ENCODE measurements at regions not wholly inside any gene's neighbourhood (a gene's known extent, or its start where the extent isn't known, plus 50 kb on each side); places are given as distances from the start of the nearest gene placed in this dataset.
"Not testable (repeated sequence)": the region's sequence is repeated elsewhere in the genome, so short reads cannot be mapped to it uniquely, and the experiment has no call there.

GRCh38 chr6:26720663-26721218, 61.2 kb upstream of the ZNF322 start:
- not testable (repeated sequence) for H3K4me3 ChIP-seq (ENCODE audit: low read depth, low read length); H3K36me3 ChIP-seq (ENCODE audit: insufficient read depth); H3K27ac ChIP-seq (ENCODE audit: low read depth); DNase-seq (ENCODE audit: extremely low spot score); H3K4me1 ChIP-seq (ENCODE audit: insufficient read depth)
- no CpG with 5 or more reads among the region's 25 CpGs for WGBS

- DNase-seq (ENCODE audit: extremely low spot score); H3K27ac ChIP-seq (ENCODE audit: low read depth); H3K36me3 ChIP-seq (ENCODE audit: insufficient read depth); H3K4me1 ChIP-seq (ENCODE audit: insufficient read depth); H3K4me3 ChIP-seq (ENCODE audit: low read depth, low read length): not testable (repeated sequence)
- no CpG with 5 or more reads among the region's 31 CpGs for WGBS
These were observed 70.6 kb upstream of the ZNF322 start for GRCh38 chr6:26730019-26730766.

DNA sequence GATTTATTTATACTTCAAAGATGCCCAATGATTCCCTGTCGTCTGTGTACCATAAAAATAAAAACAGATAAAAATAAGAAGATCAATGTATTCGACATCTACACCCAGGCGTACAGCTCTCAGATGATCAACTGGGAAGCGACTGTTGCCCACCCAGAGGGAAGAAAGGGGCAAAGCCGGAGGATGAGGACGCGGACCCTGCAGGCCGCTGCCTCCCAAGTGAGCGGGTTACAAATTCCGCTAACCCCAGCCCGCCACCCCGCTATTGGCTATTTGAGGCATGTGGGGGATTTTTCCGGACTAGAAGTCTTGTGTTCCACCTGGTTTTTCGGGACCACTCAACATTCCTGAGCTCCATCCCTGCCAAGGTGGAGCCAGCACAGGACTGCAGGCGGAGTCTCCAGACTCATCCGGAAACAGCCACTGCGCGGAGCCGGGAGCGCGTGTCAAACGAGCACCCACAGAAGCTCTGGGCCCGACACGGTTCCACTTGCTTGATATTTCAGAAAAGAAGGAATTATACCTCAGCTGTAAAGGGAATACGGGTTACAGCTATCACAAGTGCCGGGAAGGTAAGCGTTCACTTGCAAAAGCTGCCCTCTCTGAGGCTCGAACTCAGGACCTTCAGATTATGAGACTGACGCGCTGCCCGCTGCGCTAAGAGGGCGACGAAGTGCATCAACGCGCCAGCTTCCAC, 75.4 kb upstream of the ZNF322 start:
- not testable (repeated sequence) for DNase-seq (ENCODE audit: extremely low spot score); H3K27ac ChIP-seq (ENCODE audit: low read depth); H3K36me3 ChIP-seq (ENCODE audit: insufficient read depth); H3K4me3 ChIP-seq (ENCODE audit: low read depth, low read length); H3K4me1 ChIP-seq (ENCODE audit: insufficient read depth)
- no CpG with 5 or more reads among the region's 36 CpGs for WGBS

- DNase-seq (ENCODE audit: extremely low spot score): no peak
- H3K4me1 ChIP-seq (ENCODE audit: insufficient read depth): no peaks in the 10 kb centered on the region
- no peak overlapping the region for H3K27ac ChIP-seq (ENCODE audit: low read depth)
- H3K36me3 ChIP-seq (ENCODE audit: insufficient read depth): no peaks in the 10 kb centered on the region
- 83% methylated on average over 7 of the region's 7 CpGs for WGBS
- H3K4me3 ChIP-seq (ENCODE audit: low read depth, low read length): no peak overlapping the region
These were observed 80.3 kb upstream of the ZNF322 start for GRCh38 chr6:26739811-26740210.

DNA sequence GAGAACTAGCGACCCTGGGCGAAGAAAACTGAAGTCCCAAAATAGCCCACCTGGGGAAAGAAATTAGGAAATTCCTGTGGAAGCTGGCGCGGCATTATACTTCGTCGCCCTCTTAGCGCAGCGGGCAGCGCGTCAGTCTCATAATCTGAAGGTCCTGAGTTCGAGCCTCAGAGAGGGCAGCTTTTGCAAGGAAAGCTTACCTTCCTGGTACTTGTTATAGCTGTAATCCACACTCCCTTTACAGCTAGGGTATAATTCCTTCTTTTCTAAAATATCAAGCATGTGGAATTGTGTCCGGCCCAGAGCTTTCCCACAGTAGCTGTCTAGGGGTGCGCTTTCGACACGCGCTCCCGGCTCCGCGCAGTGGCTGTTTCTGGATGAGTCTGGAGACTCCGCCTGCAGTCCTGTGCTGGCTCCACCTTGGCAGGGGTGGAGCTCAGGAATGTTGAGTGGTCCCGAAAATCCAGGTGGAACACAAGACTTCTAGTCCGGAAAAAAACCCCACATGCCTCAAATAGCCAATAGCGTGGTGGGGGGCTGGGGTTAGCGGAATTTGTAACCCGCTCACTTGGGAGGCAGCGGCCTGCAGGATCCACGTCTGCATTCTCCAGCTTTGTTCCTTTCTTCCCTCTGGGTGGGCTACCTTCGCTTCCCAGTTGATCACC, 83.7 kb upstream of the ZNF322 start:
- no peak for DNase-seq (ENCODE audit: extremely low spot score)
- Histone ChIP-seq H3K36me3 (ENCODE audit: insufficient read depth) (no peaks in the 10 kb centered on the region), H3K4me1 (ENCODE audit: insufficient read depth) (no peaks in the 10 kb centered on the region), H3K4me3 (ENCODE audit: low read depth, low read length) (no peak overlapping the region), H3K27ac (ENCODE audit: low read depth) (no peak overlapping the region)
- 2% methylated on average over 28 of the region's 28 CpGs for WGBS

DNA sequence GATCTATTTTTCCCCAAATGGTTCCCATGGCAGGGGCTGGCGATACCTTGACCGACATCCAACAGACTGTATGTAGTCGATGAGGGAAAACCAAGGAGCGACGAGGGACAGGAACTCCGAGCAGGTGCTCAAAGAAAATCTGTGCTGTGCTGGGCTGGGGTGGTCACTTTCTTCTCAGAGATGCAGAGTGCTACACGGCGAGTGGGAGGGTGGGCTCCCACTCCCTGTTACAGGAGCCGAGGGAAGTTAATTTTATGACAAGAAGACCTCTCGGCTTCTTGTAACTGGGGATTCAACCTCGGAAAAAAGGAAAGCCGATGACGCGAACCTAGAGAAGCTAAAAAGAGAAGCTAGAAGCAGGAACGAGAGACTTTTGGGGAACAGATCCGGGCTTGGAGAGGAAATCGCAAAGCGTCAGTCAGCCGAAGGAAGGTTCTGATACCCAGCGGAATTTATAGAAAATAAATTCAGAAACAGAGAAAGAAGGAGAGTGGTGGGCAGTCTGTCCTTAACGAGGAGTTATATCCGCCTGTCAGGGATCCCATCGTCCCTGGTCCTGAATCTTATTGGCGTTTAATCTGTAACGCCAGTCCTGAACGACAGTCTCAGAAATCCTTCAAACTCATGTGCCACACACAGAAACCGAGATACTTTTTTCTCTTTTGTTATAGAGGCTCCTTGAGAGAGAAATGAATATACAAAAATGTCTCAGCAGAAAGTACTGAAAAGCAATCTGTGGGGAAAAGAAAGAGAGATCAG, 84.6 kb upstream of the ZNF322 start:
- WGBS: 2% methylated on average over 27 of the region's 27 CpGs
- Histone ChIP-seq H3K4me3 (ENCODE audit: low read depth, low read length) (no peak overlapping the region), H3K36me3 (ENCODE audit: insufficient read depth) (no peaks in the 10 kb centered on the region), H3K4me1 (ENCODE audit: insufficient read depth) (no peaks in the 10 kb centered on the region), H3K27ac (ENCODE audit: low read depth) (no peak overlapping the region)
- DNase-seq (ENCODE audit: extremely low spot score): no peak

DNA sequence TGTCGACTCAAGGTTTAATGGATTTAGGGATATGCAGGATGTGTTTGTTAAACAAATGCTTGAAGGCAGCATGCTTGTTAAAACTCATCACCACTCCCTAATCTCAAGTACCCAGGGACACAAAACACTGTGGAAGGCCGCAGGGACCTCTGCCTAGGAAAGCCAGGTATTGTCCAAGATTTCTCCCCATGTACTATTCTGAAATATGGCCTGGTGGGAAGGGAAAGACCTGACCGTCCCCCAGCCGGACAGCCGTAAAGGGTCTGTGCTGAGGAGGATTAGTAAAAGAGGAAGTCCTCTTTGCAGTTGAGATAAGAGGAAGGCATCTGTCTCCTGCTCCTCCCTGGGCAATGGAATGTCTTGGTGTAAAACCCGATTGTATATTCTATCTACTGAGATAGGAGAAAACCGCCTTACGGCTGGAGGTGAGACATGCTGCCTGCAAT, 85.3 kb upstream of the ZNF322 start:
- DNase-seq (ENCODE audit: extremely low spot score); H3K36me3 ChIP-seq (ENCODE audit: insufficient read depth); H3K27ac ChIP-seq (ENCODE audit: low read depth); H3K4me1 ChIP-seq (ENCODE audit: insufficient read depth); H3K4me3 ChIP-seq (ENCODE audit: low read depth, low read length): not testable (repeated sequence)
- WGBS: 4% methylated on average over 8 of the region's 8 CpGs

DNA sequence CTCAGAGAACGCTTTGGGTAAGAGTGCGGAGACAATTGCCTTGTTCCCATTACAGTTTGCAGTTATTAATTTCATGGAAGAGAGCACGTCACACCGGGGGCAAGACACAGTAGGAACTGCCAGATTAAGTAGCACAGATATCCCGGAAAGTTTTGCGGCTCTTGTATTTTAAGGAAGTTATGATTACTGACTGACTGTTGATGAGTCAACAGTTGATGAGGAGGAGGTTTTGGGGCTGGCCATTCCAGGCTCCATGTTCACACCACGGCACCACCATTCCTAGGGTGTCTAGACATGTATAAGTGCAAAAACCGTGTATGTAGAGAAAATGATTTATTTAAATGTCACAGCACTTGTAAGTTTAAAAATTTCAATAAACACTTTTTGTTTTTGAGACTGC, 86.4 kb upstream of the ZNF322 start:
- not testable (repeated sequence) for H3K27ac ChIP-seq (ENCODE audit: low read depth); H3K4me1 ChIP-seq (ENCODE audit: insufficient read depth); H3K4me3 ChIP-seq (ENCODE audit: low read depth, low read length); DNase-seq (ENCODE audit: extremely low spot score); H3K36me3 ChIP-seq (ENCODE audit: insufficient read depth)
- WGBS: 27% methylated on average over 8 of the region's 8 CpGs

GRCh38 chr6:26749126-26749758, 89.7 kb upstream of the ZNF322 start:
- H3K4me3 ChIP-seq (ENCODE audit: low read depth, low read length); H3K27ac ChIP-seq (ENCODE audit: low read depth); H3K36me3 ChIP-seq (ENCODE audit: insufficient read depth); DNase-seq (ENCODE audit: extremely low spot score); H3K4me1 ChIP-seq (ENCODE audit: insufficient read depth): not testable (repeated sequence)
- 2% methylated on average over 25 of the region's 25 CpGs for WGBS

DNA sequence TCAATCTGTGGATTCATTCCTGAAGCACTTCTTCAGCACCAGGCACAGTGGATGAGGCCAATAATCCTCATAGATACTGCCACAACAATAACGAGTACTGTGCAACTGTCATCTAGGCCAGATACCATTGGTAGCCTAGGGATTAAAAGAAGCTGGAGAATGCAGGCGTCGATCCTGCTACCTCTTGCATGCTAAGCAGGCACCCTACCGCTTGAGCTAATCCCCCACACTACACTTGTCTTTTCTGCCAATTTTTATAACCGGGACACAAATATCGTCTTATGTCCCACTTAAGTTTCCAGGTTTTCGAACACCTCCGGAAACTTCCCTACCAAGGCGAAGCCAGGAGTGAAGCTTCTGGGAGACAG, 90.2 kb upstream of the ZNF322 start:
- not testable (repeated sequence) for H3K27ac ChIP-seq (ENCODE audit: low read depth); DNase-seq (ENCODE audit: extremely low spot score); H3K36me3 ChIP-seq (ENCODE audit: insufficient read depth); H3K4me1 ChIP-seq (ENCODE audit: insufficient read depth); H3K4me3 ChIP-seq (ENCODE audit: low read depth, low read length)
- 6% methylated on average over 9 of the region's 9 CpGs for WGBS

GRCh38 chr6:26754212-26754611, 94.7 kb upstream of the ZNF322 start:
- Histone ChIP-seq H3K27ac (ENCODE audit: low read depth) (no peak overlapping the region), H3K4me1 (ENCODE audit: insufficient read depth) (no peaks in the 10 kb centered on the region), H3K36me3 (ENCODE audit: insufficient read depth) (no peaks in the 10 kb centered on the region), H3K4me3 (ENCODE audit: low read depth, low read length) (no peak overlapping the region)
- WGBS: 3% methylated on average over 15 of the region's 15 CpGs
- DNase-seq (ENCODE audit: extremely low spot score): no peak

DNA sequence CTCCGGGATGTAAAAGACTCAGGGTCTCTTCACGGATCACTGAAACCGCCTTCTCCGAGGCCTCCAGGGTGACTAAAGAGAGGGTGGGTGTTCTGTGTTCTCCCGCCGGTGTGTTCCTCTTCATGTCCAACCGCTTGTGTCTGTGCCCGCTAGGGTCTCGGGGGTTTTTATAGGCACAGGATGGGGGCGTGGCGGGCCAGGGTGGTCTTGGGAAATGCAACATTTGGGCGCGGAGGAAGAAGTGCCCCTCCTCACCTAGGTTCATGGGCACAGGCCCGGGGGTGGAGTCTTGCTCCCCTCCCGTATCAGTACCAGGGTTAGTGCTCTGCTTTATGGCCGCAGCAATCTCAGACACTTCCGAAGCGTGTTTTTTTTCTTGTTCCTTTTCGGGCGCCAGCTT, 95.3 kb upstream of the ZNF322 start:
- not testable (repeated sequence) for H3K4me1 ChIP-seq (ENCODE audit: insufficient read depth); H3K36me3 ChIP-seq (ENCODE audit: insufficient read depth); H3K27ac ChIP-seq (ENCODE audit: low read depth); H3K4me3 ChIP-seq (ENCODE audit: low read depth, low read length); DNase-seq (ENCODE audit: extremely low spot score)
- WGBS: 1% methylated on average over 20 of the region's 20 CpGs
